B cell (primary cell): ENCODE measurements at regions not wholly inside any gene's neighbourhood (a gene's known extent, or its start where the extent isn't known, plus 50 kb on each side); places are given as distances from the start of the nearest gene placed in this dataset.

Experiments
- ATAC-seq: fragments of 200-7000 bp; cut with Tn5 transposase; one replicate; pipeline ENCODE4 v1.10.0; 2021; ENCODE audit warnings: low read depth, mild to moderate bottlenecking, moderate number of reproducible peaks, moderate library complexity
- CTCF ChIA-PET: fragments of 350-600 bp; sonication (Branson Sonifier 250); formaldehyde crosslinking; loops from one replicate; lab custom pipeline; 2021; ENCODE audit warnings: antibody characterized with exemption, inconsistent platforms; lab: Charles Lee
- POLR2A ChIA-PET: fragments of 350-600 bp; sonication (Branson Sonifier 250); formaldehyde crosslinking; loops from one replicate; lab custom pipeline; 2021; ENCODE audit warnings: antibody characterized with exemption; lab: Charles Lee
- DNase-seq: peaks from one replicate; pipeline ENCODE4 v3.0.0; 2013
- H2AFZ ChIP-seq: 2 replicates; pipeline ENCODE4 v1.6.1; 2012; ENCODE audit warnings: mild to moderate bottlenecking, low read depth, low read length; ENCODE audit not compliant: insufficient read depth, poor library complexity, severe bottlenecking
- H3K27ac ChIP-seq, 2 donors: 1 replicate in 1 of 2; 2 replicates in 1 of 2; pipeline ENCODE4 v1.5.1; 2012 to 2013; ENCODE audit warnings: low read length in 2 of 2, mild to moderate bottlenecking in 2 of 2, moderate library complexity in 1 of 2
- H3K27me3 ChIP-seq, 4 experiments: fragments of 200-600 bp in 1 of 4; sonication (generic) in 1 of 4; replicated peaks in 1 of 4; 1 replicate in 2 of 4; 2 replicates in 2 of 4; pipeline versions ENCODE4 v1.6.1 to v1.7.0; 2013 to 2016; ENCODE audit warnings: low read length in 3 of 4, mild to moderate bottlenecking in 2 of 4, mixed read lengths in 1 of 4, moderate library complexity in 1 of 4; ENCODE audit not compliant: insufficient read depth in 4 of 4, control insufficient read depth in 3 of 4; ENCODE audit errors: control extremely low read depth in 1 of 4
- H3K36me3 ChIP-seq, 2 experiments: replicated peaks in 1 of 2; 1 replicate in 1 of 2; 2 replicates in 1 of 2; pipeline versions ENCODE4 v1.6.1 to v1.7.1; 2013; ENCODE audit warnings: low read length in 1 of 2; ENCODE audit not compliant: insufficient read depth in 2 of 2, control insufficient read depth in 1 of 2; ENCODE audit errors: control extremely low read depth in 1 of 2, extremely low read depth in 1 of 2
- H3K4me1 ChIP-seq, 2 donors: fragments of 200-600 bp in 1 of 2; sonication (generic) in 1 of 2; 1 replicate in 1 of 2; 2 replicates in 1 of 2; pipeline versions ENCODE4 v1.5.1 to v1.6.1; 2013 to 2017; ENCODE audit warnings: low read length in 2 of 2; ENCODE audit not compliant: control insufficient read depth in 2 of 2, insufficient read depth in 2 of 2
- H3K4me2 ChIP-seq: replicated peaks from 2 replicates; pipeline ENCODE3; 2012; ENCODE audit warnings: mild to moderate bottlenecking, low read depth, low read length; ENCODE audit not compliant: poor library complexity, severe bottlenecking
- H3K4me3 ChIP-seq, 5 experiments: fragments of 200-600 bp in 1 of 5; sonication (generic) in 1 of 5; 1 replicate in 3 of 5; 2 replicates in 2 of 5; pipeline versions ENCODE4 v1.5.1 to v1.7.0; 2011 to 2016; ENCODE audit warnings: low read length in 4 of 5, mild to moderate bottlenecking in 4 of 5, low read depth in 2 of 5, control low read depth in 1 of 5, moderate library complexity in 1 of 5; ENCODE audit not compliant: insufficient read depth in 1 of 5; ENCODE audit errors: control extremely low read depth in 1 of 5, extremely low read depth in 1 of 5
- H3K79me2 ChIP-seq: fragments of 200-600 bp; sonication (generic); one replicate; pipeline ENCODE4 v1.6.0; 2016; ENCODE audit warnings: low read length; ENCODE audit not compliant: control insufficient read depth, insufficient read depth
- H3K9ac ChIP-seq: fragments of 200-600 bp; sonication (generic); 2 replicates; pipeline ENCODE4 v1.6.1; 2017; ENCODE audit warnings: mild to moderate bottlenecking, low read length, moderate library complexity
- H3K9me3 ChIP-seq, 3 donors: one replicate each; pipeline versions ENCODE4 v1.6.1 to v1.7.1; 2013; ENCODE audit warnings: low read length in 2 of 3; ENCODE audit not compliant: control insufficient read depth in 2 of 3, insufficient read depth in 1 of 3; ENCODE audit errors: control extremely low read depth in 1 of 3
- H4K20me1 ChIP-seq: 2 replicates; pipeline ENCODE4 v1.6.0; 2012; ENCODE audit warnings: mild to moderate bottlenecking, low read length; ENCODE audit not compliant: insufficient read depth, control insufficient read depth, poor library complexity, severe bottlenecking
- H3K27ac Mint-ChIP-seq: one replicate; pipeline ENCODE4 v1.8.0; 2021; ENCODE audit warnings: mixed read lengths
- H3K27me3 Mint-ChIP-seq: one replicate; pipeline ENCODE4 v1.8.0; 2021; ENCODE audit warnings: mixed read lengths
- H3K4me1 Mint-ChIP-seq: one replicate; pipeline ENCODE4 v1.8.0; 2021; ENCODE audit warnings: mixed read lengths
- H3K4me3 Mint-ChIP-seq: one replicate; pipeline ENCODE4 v1.8.0; 2021; ENCODE audit warnings: mixed read lengths
- H3K9me3 Mint-ChIP-seq: one replicate; pipeline ENCODE4 v1.8.0; 2022; ENCODE audit warnings: mixed read lengths; ENCODE audit not compliant: insufficient read depth
- CTCF ChIP-seq: fragments of 200-600 bp; IDR thresholded peaks from one replicate; pipeline ENCODE4 v1.8.0; 2022; ENCODE audit warnings: antibody characterized with exemption, mild to moderate bottlenecking
- EZH2 ChIP-seq: IDR thresholded peaks from 2 replicates; pipeline ENCODE4 v1.6.1; 2012; ENCODE audit warnings: borderline replicate concordance, low read depth, mild to moderate bottlenecking, moderate library complexity, low read length; ENCODE audit not compliant: insufficient read depth, poor library complexity, severe bottlenecking
- WGBS: methylation state at CpG from one replicate; pipeline ENCODE4 v1.1.5; 2013; ENCODE audit warnings: missing lambda C conversion rate; ENCODE audit not compliant: insufficient coverage; 5-methylcytosine and 5-hydroxymethylcytosine counted together
- intact Hi-C: fragments of 100-400 bp; cut with micrococcal nuclease; formaldehyde crosslinking; loops from one replicate; pipeline ENCODE4 v1.10.0; 2022

DNA sequence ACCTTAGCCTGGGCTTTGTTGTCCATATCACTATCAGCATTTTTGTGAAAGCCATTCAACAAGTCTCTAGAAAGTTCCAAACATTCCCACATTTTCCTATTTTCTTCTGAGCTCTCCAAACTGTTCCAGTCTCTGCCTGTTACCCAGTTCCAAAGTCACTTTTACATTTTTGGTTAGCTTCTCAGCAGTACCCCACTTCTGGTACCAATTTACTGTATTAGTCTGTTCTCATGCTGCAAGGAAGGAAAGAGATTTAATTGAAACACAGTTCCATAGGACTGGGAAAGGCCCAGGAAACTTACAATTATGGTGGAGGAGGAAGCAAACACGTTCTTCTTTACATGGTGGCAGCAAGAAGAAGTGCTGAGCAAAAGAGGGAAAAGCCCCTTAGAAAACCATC lies 247.2 kb upstream of the B3GALT2 start:
- Histone ChIP-seq H2AFZ (no peak overlapping the region), H3K36me3 (no peaks in the 10 kb centered on the region), H3K4me1 (peaks cover 0 to under 1% of the 10 kb centered on the region in 2 donors), H3K27ac (no peak overlapping the region), H3K4me2 (no peak overlapping the region), H3K27me3 (no peaks in the 10 kb centered on the region), H4K20me1 (no peaks in the 10 kb centered on the region), H3K9me3 (peaks cover 0 to 19% (median 14%) of the 10 kb centered on the region in 3 donors), H3K4me3 (no peak overlapping the region), H3K9ac (no peak overlapping the region), H3K79me2 (no peaks in the 10 kb centered on the region)
- Mint-ChIP-seq H3K27ac (no peak overlapping the region), H3K9me3 (peaks cover 6% of the 10 kb centered on the region), H3K4me1 (peaks cover 1% of the 10 kb centered on the region), H3K27me3 (no peaks in the 10 kb centered on the region), H3K4me3 (no peak overlapping the region)
- ChIA-PET CTCF (no interaction called here), POLR2A (no interaction called here)
- no peak for ATAC-seq
- no peak for DNase-seq
- WGBS: no CpG with 5 or more reads among the region's 1 CpG
- no peak for TF ChIP-seq CTCF
- intact Hi-C loops: no loop called here

DNA sequence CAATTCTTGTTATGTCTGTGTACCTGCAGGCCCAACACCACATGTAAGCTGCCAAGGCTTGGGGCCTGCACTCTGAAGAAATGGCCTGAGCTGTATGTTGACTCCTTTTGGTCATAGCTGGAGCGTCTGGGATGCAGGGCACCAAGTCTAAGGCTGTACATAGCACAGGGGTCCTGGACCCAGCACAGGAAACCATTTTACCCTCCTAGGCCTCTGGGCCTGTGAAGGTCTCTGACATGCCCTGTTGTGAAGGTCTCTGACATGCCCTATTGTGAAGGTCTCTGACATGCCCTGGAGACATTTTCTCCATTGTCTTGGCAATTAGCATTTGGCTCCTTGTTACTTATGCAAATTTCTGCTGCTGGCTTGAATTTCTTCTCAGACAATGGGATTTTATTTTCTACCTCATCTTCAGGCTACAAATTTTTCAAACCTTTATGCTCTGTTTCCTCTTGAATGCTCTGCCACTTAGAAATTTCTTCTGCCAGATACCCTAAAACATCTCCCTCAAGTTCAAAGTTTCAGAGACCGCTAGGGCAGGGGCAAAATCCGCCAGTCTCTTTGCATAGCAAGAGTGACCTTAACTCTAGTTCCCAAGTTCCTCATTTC lies 246.7 kb upstream of the B3GALT2 start:
- intact Hi-C loops: no loop called here
- Mint-ChIP-seq H3K9me3 (peaks cover 6% of the 10 kb centered on the region), H3K4me1 (peaks cover 1% of the 10 kb centered on the region), H3K4me3 (no peak overlapping the region), H3K27ac (no peak overlapping the region), H3K27me3 (no peaks in the 10 kb centered on the region)
- Histone ChIP-seq H3K9ac (no peak overlapping the region), H3K4me2 (no peak overlapping the region), H3K27ac (no peak overlapping the region), H3K4me3 (no peak overlapping the region), H3K9me3 (peaks cover 0 to 19% (median 14%) of the 10 kb centered on the region in 3 donors), H3K4me1 (no peaks in the 10 kb centered on the region), H3K36me3 (no peaks in the 10 kb centered on the region), H3K79me2 (no peaks in the 10 kb centered on the region), H3K27me3 (no peaks in the 10 kb centered on the region), H4K20me1 (no peaks in the 10 kb centered on the region), H2AFZ (no peak overlapping the region)
- WGBS: 100% methylated on average over 3 of the region's 3 CpGs
- TF ChIP-seq CTCF (no peak), EZH2 (no peak)
- CTCF ChIA-PET: no interaction called here
- no peak for ATAC-seq
- POLR2A ChIA-PET: no interaction called here
- DNase-seq: no peak
